Panc1 (cell line): ENCODE measurements at regions not wholly inside any gene's neighbourhood (a gene's known extent, or its start where the extent isn't known, plus 50 kb on each side); places are given as distances from the start of the nearest gene placed in this dataset.

Experiments used
- ATAC-seq: fragments of 200-7000 bp; cut with Tn5 transposase; 2 replicates; pipeline ENCODE4 v1.9.1; 2020; ENCODE audit warnings: mild to moderate bottlenecking, moderate library complexity
- BruUV-seq: library from RNA; stranded (reverse); fragments of 400-500 nt; replicated peaks from 2 replicates; lab custom pipeline; 2021; lab: Mats Ljungman, UMichigan
- CTCF ChIA-PET: fragments of 300-600 bp; sonication (Branson Sonifier 250); formaldehyde crosslinking; loops from one replicate; lab custom pipeline; 2022; ENCODE audit warnings: antibody characterized with exemption; lab: Charles Lee
- POLR2A ChIA-PET: fragments of 300-600 bp; sonication (Branson Sonifier 250); formaldehyde crosslinking; loops from one replicate; lab custom pipeline; 2022; ENCODE audit warnings: antibody characterized with exemption; lab: Charles Lee
- DNase-seq: peaks from one replicate; pipeline ENCODE4 v3.0.0-alpha.2; 2010; ENCODE audit warnings: low read depth, low spot score
- H3K27ac ChIP-seq: 2 replicates; pipeline ENCODE4 v1.5.1; 2011; ENCODE audit warnings: mild to moderate bottlenecking, low read length, inconsistent platforms
- H3K27me3 ChIP-seq: fragments of 200-500 bp; sonication (Bioruptor generic); 2 replicates; pipeline ENCODE4 v1.6.0; 2014; ENCODE audit warnings: low read length, inconsistent platforms; ENCODE audit not compliant: control insufficient read depth, insufficient read depth
- H3K36me3 ChIP-seq: fragments of 200-500 bp; sonication (Bioruptor generic); 2 replicates; pipeline ENCODE4 v1.5.1; 2014; ENCODE audit warnings: inconsistent platforms, mild to moderate bottlenecking, low read length, moderate library complexity; ENCODE audit not compliant: control insufficient read depth, insufficient read depth
- H3K4me1 ChIP-seq: 2 replicates; pipeline ENCODE4 v1.5.1; 2011; ENCODE audit warnings: inconsistent platforms, mild to moderate bottlenecking, low read length, moderate library complexity; ENCODE audit not compliant: control insufficient read depth, insufficient read depth
- H3K4me3 ChIP-seq, 2 experiments: 2 replicates each; pipeline ENCODE4 v1.5.1; 2011 to 2012; ENCODE audit warnings: low read depth in 2 of 2, low read length in 2 of 2, mild to moderate bottlenecking in 2 of 2, inconsistent platforms in 1 of 2, moderate library complexity in 1 of 2
- H3K9me3 ChIP-seq: fragments of 200-500 bp; sonication (Bioruptor generic); 2 replicates; pipeline ENCODE4 v1.5.1; 2014; ENCODE audit warnings: low read depth, mild to moderate bottlenecking, inconsistent platforms, low read length, moderate library complexity; ENCODE audit not compliant: control insufficient read depth, insufficient read depth
- CTCF ChIP-seq: fragments of 450-650 bp; IDR thresholded peaks from 2 replicates; pipeline ENCODE4 v1.5.1; 2017; ENCODE audit warnings: mild to moderate bottlenecking
- POLR2AphosphoS5 ChIP-seq: IDR thresholded peaks from 2 replicates; pipeline ENCODE4 v1.6.1; 2012; ENCODE audit warnings: mild to moderate bottlenecking, low read depth, low read length, moderate library complexity
- REST ChIP-seq, 2 experiments: IDR thresholded peaks; 2 replicates each; pipeline ENCODE4 v1.6.1; 2011 to 2012; ENCODE audit warnings: low read depth in 2 of 2, control low read depth in 1 of 2, low read length in 1 of 2, mild to moderate bottlenecking in 1 of 2, moderate library complexity in 1 of 2; ENCODE audit not compliant: insufficient read depth in 1 of 2
- SIN3A ChIP-seq: IDR thresholded peaks from 2 replicates; pipeline ENCODE4 v1.6.1; 2012; ENCODE audit warnings: low read depth, mild to moderate bottlenecking, low read length, moderate library complexity, borderline replicate concordance; ENCODE audit not compliant: insufficient read depth
- TCF7L2 ChIP-seq: IDR thresholded peaks from 2 replicates; pipeline ENCODE4 v1.6.1; 2011; ENCODE audit warnings: mild to moderate bottlenecking, low read depth, low read length, inconsistent platforms
- in situ Hi-C: cut with HindIII; loops from 2 replicates; pipeline ENCODE4 v1.10.0; 2016; ENCODE audit warnings: low sequenced_read_pairs, low pct_unique_long_range_greater_than_20kb
- intact Hi-C: fragments of 100-400 bp; cut with micrococcal nuclease; formaldehyde crosslinking; loops from one replicate; pipeline ENCODE4 v1.10.0; 2022; ENCODE audit not compliant: unreplicated experiment

- no peaks in the 10 kb centered on the region for H3K36me3 ChIP-seq
- POLR2A ChIA-PET = no interaction called here
- H3K4me3 ChIP-seq = no peak overlapping the region
- no peaks in the 10 kb centered on the region for H3K4me1 ChIP-seq
- H3K9me3 ChIP-seq = no peaks in the 10 kb centered on the region
- CTCF ChIA-PET = no interaction called here
- TF ChIP-seq SIN3A (no peak), TCF7L2 (no peak), POLR2AphosphoS5 (no peak), CTCF (no peak), REST (IDR thresholded peaks at IDR 0.05; ENCODE audit: insufficient read depth in 1 of 2, low read depth in 2 of 2, low read length in 1 of 2) (no peak)
- no peak for DNase-seq
- ATAC-seq = no peak
- in situ Hi-C loops = no loop called here
- no peak overlapping the region for H3K27ac ChIP-seq
- intact Hi-C loops = loop anchor here (2.0 kb wide), 3 partner anchors 73 to 235 kb away; no protein-coding TSS in a partner anchor
- H3K27me3 ChIP-seq = no peaks in the 10 kb centered on the region
- no TSS peak for BruUV-seq
Observed at GRCh38 chr17:51533821-51534220, 273.5 kb downstream of the UTP18 start.

- Histone ChIP-seq H3K36me3 (no peaks in the 10 kb centered on the region), H3K4me1 (no peaks in the 10 kb centered on the region), H3K4me3 (no peak overlapping the region), H3K27ac (no peak overlapping the region), H3K27me3 (no peaks in the 10 kb centered on the region), H3K9me3 (no peaks in the 10 kb centered on the region)
- DNase-seq = no peak
- no TSS peak for BruUV-seq
- POLR2A ChIA-PET = no interaction called here
- TF ChIP-seq REST (IDR thresholded peaks at IDR 0.05; ENCODE audit: insufficient read depth in 1 of 2, low read depth in 2 of 2, low read length in 1 of 2) (no peak), CTCF (no peak), POLR2AphosphoS5 (no peak), TCF7L2 (no peak), SIN3A (no peak)
- no peak for ATAC-seq
- CTCF ChIA-PET = interaction anchor here (1.5 kb wide), 1 partner anchor 165 kb away, joined by 3 read pairs; no protein-coding TSS in a partner anchor
- in situ Hi-C loops (no loop called here), intact Hi-C loops (no loop called here)
Observed at GRCh38 chr17:51536627-51537026, 276.3 kb downstream of the UTP18 start.
